Activated T-helper 9 cell treated with anti-CD3 and anti-CD28 coated beads, Interleukin-2, amount 50 U/mL, for 16 hours (primary cell): ENCODE measurements at regions not wholly inside any gene's neighbourhood (a gene's known extent, or its start where the extent isn't known, plus 50 kb on each side); places are given as distances from the start of the nearest gene placed in this dataset.

ENCODE experiments used
- DNase-seq: peaks from one replicate; pipeline ENCODE4 v3.0.0-alpha.2; 2020; ENCODE audit warnings: low read depth

GRCh38 chr13:106234636-106235035 lies 300.8 kb downstream of the EFNB2 start:
- DNase-seq = no peak

GRCh38 chr13:106233134-106233735 lies 302.2 kb downstream of the EFNB2 start:
- DNase-seq = no peak

GRCh38 chr13:106232681-106233080 lies 302.8 kb downstream of the EFNB2 start:
- no peak for DNase-seq

- no peak for DNase-seq
These were observed 305.0 kb downstream of the EFNB2 start for GRCh38 chr13:106230450-106230849.

- no peak for DNase-seq
These were observed 310.3 kb downstream of the EFNB2 start for GRCh38 chr13:106225126-106225525.

- no peak for DNase-seq
These were observed 315.3 kb downstream of the EFNB2 start for GRCh38 chr13:106220211-106220610.

- DNase-seq = no peak
These were observed 322.3 kb downstream of the EFNB2 start for GRCh38 chr13:106213028-106213757.

- no peak for DNase-seq
These were observed 323.0 kb downstream of the EFNB2 start for GRCh38 chr13:106212386-106213010.

GRCh38 chr13:106210324-106210723 lies 325.1 kb downstream of the EFNB2 start:
- no peak for DNase-seq

GRCh38 chr13:106205871-106206270 lies 329.6 kb downstream of the EFNB2 start:
- DNase-seq = no peak

GRCh38 chr13:106197496-106197895 lies 338.0 kb downstream of the EFNB2 start:
- no peak for DNase-seq

GRCh38 chr13:106187501-106188095 lies 347.9 kb downstream of the EFNB2 start:
- no peak for DNase-seq

- no peak for DNase-seq
These were observed 348.4 kb downstream of the EFNB2 start for GRCh38 chr13:106187101-106187500.

- no peak for DNase-seq
These were observed 349.0 kb downstream of the EFNB2 start for GRCh38 chr13:106186366-106187030.

GRCh38 chr13:106184790-106185189 lies 350.7 kb downstream of the EFNB2 start:
- DNase-seq = no peak

GRCh38 chr13:106183410-106184065 lies 351.9 kb downstream of the EFNB2 start:
- no peak for DNase-seq

GRCh38 chr13:106182404-106182803 lies 353.1 kb downstream of the EFNB2 start:
- DNase-seq = no peak

- DNase-seq = no peak
These were observed 356.6 kb downstream of the EFNB2 start for GRCh38 chr13:106178816-106179215.

GRCh38 chr13:106177146-106177545 lies 358.3 kb downstream of the EFNB2 start:
- DNase-seq = no peak

GRCh38 chr13:106176117-106176516 lies 359.3 kb downstream of the EFNB2 start:
- DNase-seq = no peak

- DNase-seq = no peak
These were observed 361.4 kb downstream of the EFNB2 start for GRCh38 chr13:106173891-106174610.
